Body of pancreas (tissue), 4 donors: ENCODE measurements at regions not wholly inside any gene's neighbourhood (a gene's known extent, or its start where the extent isn't known, plus 50 kb on each side); places are given as distances from the start of the nearest gene placed in this dataset.

Experiments
- CTCF ChIP-seq, 7 experiments: fragments of 450-650 bp in 4 of 7; fragments of 200-600 bp in 3 of 7; sonication (generic) in 3 of 7; IDR thresholded peaks; one replicate each; pipeline ENCODE4 v1.5.1; 2016 to 2019; ENCODE audit warnings: antibody characterized with exemption in 7 of 7
- POLR2A ChIP-seq, 3 donors: fragments of 450-650 bp; IDR thresholded peaks; one replicate each; pipeline ENCODE4 v1.6.1; 2016; ENCODE audit warnings: antibody characterized with exemption in 3 of 3, mild to moderate bottlenecking in 2 of 3

GRCh38 chr6:56714982-56715456 lies 72.3 kb upstream of the DST start:
- no peak for TF ChIP-seq POLR2A (IDR thresholded peaks at IDR 0.05)
- TF ChIP-seq CTCF (IDR thresholded peaks at IDR 0.05), result no peak
